ENCODE measurements at regions not wholly inside any gene's neighbourhood (a gene's known extent, or its start where the extent isn't known, plus 50 kb on each side); places are given as distances from the start of the nearest gene placed in this dataset.

DNA sequence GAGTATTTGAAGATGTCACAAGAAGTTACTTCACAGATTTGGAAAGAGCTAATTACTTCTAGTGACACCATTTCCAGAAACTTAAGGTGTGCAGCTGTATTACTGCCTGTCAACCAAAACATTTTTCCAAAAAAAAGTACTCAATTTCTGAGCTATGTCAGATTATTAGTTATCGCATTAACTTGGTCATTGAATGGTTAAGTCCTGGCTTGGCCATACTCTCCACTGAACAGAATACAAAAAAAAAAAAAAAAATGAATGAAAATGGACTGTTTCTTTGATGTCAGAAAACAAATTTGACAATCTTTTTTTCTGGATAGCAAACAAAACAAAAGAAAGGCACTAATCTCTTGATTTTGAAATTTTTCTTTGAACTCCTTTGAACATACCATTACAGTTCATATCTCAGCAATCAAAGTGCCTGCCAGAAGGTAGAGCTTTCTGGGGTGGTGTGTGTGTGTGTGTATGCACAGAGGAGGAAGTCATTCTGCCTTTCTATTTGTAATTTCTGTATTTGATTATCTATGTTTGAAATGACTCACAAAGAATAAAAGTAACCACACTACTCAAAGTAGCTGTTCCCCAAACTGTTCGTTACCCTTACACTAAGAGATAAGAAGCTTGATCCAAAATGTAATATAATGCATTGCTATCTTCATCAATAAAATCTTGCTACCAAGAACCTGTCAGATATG is 210.8 kb upstream of the FUT9 start (continued):
- TF ChIP-seq REPIN1 (CRISPR knock-in tag; IDR thresholded peaks at IDR 0.05; ENCODE audit: borderline replicate concordance, low read depth) (peak; percentile 58), GPN1 (CRISPR knock-in tag; IDR thresholded peaks at IDR 0.05; ENCODE audit: borderline replicate concordance) (no peak), MTF1 (CRISPR knock-in tag; IDR thresholded peaks at IDR 0.05) (no peak), RBM22 (optimal IDR thresholded peaks at IDR 0.05; ENCODE audit: low read length) (no peak), ZNF619 (CRISPR knock-in tag; IDR thresholded peaks at IDR 0.05) (no peak), NCOA1 (CRISPR knock-in tag; IDR thresholded peaks at IDR 0.05) (peak; percentile 34; the same call in 1 of the 2 replicates), ZFY (CRISPR knock-in tag; IDR thresholded peaks at IDR 0.05) (peak; percentile 10; the same call in 1 of the 2 replicates), FLYWCH1 (CRISPR knock-in tag; IDR thresholded peaks at IDR 0.05) (no peak), ATF7 (IDR thresholded peaks at IDR 0.05) (no peak), ATF7 (CRISPR knock-in tag; IDR thresholded peaks at IDR 0.05) (no peak; the same call in 1 of the 2 replicates), TEAD3 (CRISPR knock-in tag; optimal IDR thresholded peaks at IDR 0.05; ENCODE audit: borderline replicate concordance) (peak; percentile 70)
- TF ChIP-seq, protein P1, sequence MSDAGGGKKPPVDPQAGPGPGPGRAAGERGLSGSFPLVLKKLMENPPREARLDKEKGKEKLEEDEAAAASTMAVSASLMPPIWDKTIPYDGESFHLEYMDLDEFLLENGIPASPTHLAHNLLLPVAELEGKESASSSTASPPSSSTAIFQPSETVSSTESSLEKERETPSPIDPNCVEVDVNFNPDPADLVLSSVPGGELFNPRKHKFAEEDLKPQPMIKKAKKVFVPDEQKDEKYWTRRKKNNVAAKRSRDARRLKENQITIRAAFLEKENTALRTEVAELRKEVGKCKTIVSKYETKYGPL (CRISPR knock-in tag; IDR thresholded peaks at IDR 0.05): no peak
- TF ChIP-seq, protein P2, sequence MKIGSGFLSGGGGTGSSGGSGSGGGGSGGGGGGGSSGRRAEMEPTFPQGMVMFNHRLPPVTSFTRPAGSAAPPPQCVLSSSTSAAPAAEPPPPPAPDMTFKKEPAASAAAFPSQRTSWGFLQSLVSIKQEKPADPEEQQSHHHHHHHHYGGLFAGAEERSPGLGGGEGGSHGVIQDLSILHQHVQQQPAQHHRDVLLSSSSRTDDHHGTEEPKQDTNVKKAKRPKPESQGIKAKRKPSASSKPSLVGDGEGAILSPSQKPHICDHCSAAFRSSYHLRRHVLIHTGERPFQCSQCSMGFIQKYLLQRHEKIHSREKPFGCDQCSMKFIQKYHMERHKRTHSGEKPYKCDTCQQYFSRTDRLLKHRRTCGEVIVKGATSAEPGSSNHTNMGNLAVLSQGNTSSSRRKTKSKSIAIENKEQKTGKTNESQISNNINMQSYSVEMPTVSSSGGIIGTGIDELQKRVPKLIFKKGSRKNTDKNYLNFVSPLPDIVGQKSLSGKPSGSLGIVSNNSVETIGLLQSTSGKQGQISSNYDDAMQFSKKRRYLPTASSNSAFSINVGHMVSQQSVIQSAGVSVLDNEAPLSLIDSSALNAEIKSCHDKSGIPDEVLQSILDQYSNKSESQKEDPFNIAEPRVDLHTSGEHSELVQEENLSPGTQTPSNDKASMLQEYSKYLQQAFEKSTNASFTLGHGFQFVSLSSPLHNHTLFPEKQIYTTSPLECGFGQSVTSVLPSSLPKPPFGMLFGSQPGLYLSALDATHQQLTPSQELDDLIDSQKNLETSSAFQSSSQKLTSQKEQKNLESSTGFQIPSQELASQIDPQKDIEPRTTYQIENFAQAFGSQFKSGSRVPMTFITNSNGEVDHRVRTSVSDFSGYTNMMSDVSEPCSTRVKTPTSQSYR (CRISPR knock-in tag; IDR thresholded peaks at IDR 0.05; ENCODE audit: borderline replicate concordance): no peak; the same call in 1 of the 2 replicates
- TF ChIP-seq, protein P3, sequence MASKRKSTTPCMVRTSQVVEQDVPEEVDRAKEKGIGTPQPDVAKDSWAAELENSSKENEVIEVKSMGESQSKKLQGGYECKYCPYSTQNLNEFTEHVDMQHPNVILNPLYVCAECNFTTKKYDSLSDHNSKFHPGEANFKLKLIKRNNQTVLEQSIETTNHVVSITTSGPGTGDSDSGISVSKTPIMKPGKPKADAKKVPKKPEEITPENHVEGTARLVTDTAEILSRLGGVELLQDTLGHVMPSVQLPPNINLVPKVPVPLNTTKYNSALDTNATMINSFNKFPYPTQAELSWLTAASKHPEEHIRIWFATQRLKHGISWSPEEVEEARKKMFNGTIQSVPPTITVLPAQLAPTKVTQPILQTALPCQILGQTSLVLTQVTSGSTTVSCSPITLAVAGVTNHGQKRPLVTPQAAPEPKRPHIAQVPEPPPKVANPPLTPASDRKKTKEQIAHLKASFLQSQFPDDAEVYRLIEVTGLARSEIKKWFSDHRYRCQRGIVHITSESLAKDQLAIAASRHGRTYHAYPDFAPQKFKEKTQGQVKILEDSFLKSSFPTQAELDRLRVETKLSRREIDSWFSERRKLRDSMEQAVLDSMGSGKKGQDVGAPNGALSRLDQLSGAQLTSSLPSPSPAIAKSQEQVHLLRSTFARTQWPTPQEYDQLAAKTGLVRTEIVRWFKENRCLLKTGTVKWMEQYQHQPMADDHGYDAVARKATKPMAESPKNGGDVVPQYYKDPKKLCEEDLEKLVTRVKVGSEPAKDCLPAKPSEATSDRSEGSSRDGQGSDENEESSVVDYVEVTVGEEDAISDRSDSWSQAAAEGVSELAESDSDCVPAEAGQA (IDR thresholded peaks at IDR 0.05; ENCODE audit: low read depth): no peak
- TF ChIP-seq, protein P3 (CRISPR knock-in tag; IDR thresholded peaks at IDR 0.05; ENCODE audit: borderline replicate concordance): no peak; the same call in 1 of the 2 replicates
- TF ChIP-seq, protein P4, sequence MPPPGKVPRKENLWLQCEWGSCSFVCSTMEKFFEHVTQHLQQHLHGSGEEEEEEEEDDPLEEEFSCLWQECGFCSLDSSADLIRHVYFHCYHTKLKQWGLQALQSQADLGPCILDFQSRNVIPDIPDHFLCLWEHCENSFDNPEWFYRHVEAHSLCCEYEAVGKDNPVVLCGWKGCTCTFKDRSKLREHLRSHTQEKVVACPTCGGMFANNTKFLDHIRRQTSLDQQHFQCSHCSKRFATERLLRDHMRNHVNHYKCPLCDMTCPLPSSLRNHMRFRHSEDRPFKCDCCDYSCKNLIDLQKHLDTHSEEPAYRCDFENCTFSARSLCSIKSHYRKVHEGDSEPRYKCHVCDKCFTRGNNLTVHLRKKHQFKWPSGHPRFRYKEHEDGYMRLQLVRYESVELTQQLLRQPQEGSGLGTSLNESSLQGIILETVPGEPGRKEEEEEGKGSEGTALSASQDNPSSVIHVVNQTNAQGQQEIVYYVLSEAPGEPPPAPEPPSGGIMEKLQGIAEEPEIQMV (CRISPR knock-in tag; IDR thresholded peaks at IDR 0.05; ENCODE audit: low read depth): no peak

Measured in HepG2 (cell line).